OCI-LY3 (cell line): ENCODE measurements at regions not wholly inside any gene's neighbourhood (a gene's known extent, or its start where the extent isn't known, plus 50 kb on each side); places are given as distances from the start of the nearest gene placed in this dataset.
"Not testable (repeated sequence)": the region's sequence is repeated elsewhere in the genome, so short reads cannot be mapped to it uniquely, and the experiment has no call there.

ENCODE experiments used
- H2AFZ ChIP-seq: fragments of 200-600, 300-600 bp; shearing (Covaris generic); 2 replicates; pipeline ENCODE4 v1.6.0; 2014; ENCODE audit warnings: antibody characterized with exemption, low read depth, low read length
- H3K27ac ChIP-seq: fragments of 200-600, 300-600 bp; sonication (generic); 2 replicates; pipeline ENCODE4 v1.5.1; 2014; ENCODE audit warnings: mild to moderate bottlenecking, low read length, moderate library complexity, mixed read lengths
- H3K27me3 ChIP-seq: fragments of 200-600, 300-600 bp; sonication (generic); 2 replicates; pipeline ENCODE4 v1.6.1; 2014; ENCODE audit warnings: low read depth, low read length, mixed read lengths
- H3K36me3 ChIP-seq: fragments of 200-600, 300-600 bp; sonication (generic); replicated peaks from 2 replicates; pipeline ENCODE3; 2014; ENCODE audit warnings: low read depth, low read length, mixed read lengths
- H3K4me1 ChIP-seq: fragments of 300-600, 200-600 bp; sonication (generic); 2 replicates; pipeline ENCODE4 v1.6.1; 2014; ENCODE audit warnings: low read length, mixed read lengths
- H3K4me2 ChIP-seq: fragments of 200-600, 300-600 bp; sonication (generic); 2 replicates; pipeline ENCODE4 v1.6.1; 2014; ENCODE audit warnings: low read length, mixed read lengths
- H3K4me3 ChIP-seq: fragments of 300-600, 200-600 bp; sonication (generic); 2 replicates; pipeline ENCODE4 v1.5.1; 2014; ENCODE audit warnings: antibody characterized with exemption, mild to moderate bottlenecking, low read length, moderate library complexity
- H3K79me2 ChIP-seq: fragments of 300-600, 200-600 bp; shearing (Covaris generic); 2 replicates; pipeline ENCODE4 v1.6.1; 2014; ENCODE audit warnings: mild to moderate bottlenecking, low read length, mixed read lengths
- H3K9ac ChIP-seq: fragments of 300-600, 200-600 bp; shearing (Covaris generic); 2 replicates; pipeline ENCODE4 v1.6.0; 2014; ENCODE audit warnings: mild to moderate bottlenecking, low read length, moderate library complexity
- H3K9me3 ChIP-seq: fragments of 200-600, 300-600 bp; shearing (Covaris generic); 2 replicates; pipeline ENCODE4 v1.6.1; 2014; ENCODE audit warnings: low read length, mixed read lengths; ENCODE audit not compliant: insufficient read depth
- H4K20me1 ChIP-seq: fragments of 200-600, 300-600 bp; sonication (generic); 2 replicates; pipeline ENCODE4 v1.6.1; 2016; ENCODE audit warnings: low read length, mixed read lengths; ENCODE audit not compliant: insufficient read depth
- CTCF ChIP-seq: fragments of 200-600, 300-600 bp; sonication (generic); IDR thresholded peaks from 2 replicates; pipeline ENCODE4 v1.5.1; 2014; ENCODE audit warnings: antibody characterized with exemption, low read length, low read depth
- EZH2phosphoT487 ChIP-seq: fragments of 200-600 bp; shearing (Covaris generic); IDR thresholded peaks from 2 replicates; pipeline ENCODE4 v1.6.1; 2018; ENCODE audit warnings: antibody characterized with exemption, mixed run types, low read depth

DNA sequence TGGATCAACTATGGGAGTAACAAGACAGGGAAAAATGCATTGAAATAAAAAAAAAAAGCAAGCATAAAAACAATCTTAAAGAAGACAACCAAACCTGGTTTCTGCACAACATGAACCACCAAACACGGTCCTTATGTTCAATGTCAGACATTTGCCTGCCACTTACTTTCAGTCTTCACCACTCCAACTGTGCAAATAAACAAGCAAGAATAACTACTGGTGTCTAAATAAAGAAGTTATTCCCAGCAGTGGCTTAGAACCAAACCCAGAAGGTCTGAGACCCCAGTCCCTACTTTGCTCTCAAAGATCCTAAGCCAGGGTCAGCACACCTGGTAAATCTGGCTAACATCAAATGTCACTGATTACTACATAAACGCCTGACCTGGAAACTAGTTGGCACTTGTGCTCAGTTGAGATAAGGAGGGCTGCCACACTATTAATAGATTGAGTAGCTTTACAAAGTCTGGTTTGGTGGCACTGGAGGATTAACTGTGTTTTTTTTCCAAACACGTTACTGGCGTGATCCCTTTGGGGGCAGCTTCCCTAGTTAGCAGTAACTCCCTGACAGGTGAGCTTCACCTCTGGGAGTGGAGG lies 62.7 kb upstream of the ABLIM1 start:
- Histone ChIP-seq H4K20me1 (no peaks in the 10 kb centered on the region), H3K9me3 (no peaks in the 10 kb centered on the region), H3K4me3 (no peak overlapping the region), H3K9ac (no peak overlapping the region), H3K36me3 (no peaks in the 10 kb centered on the region), H3K4me1 (no peaks in the 10 kb centered on the region), H2AFZ (no peak overlapping the region), H3K27me3 (no peaks in the 10 kb centered on the region), H3K27ac (no peak overlapping the region), H3K4me2 (no peak overlapping the region), H3K79me2 (no peaks in the 10 kb centered on the region)
- no peak for TF ChIP-seq EZH2phosphoT487
- no peak for TF ChIP-seq CTCF

DNA sequence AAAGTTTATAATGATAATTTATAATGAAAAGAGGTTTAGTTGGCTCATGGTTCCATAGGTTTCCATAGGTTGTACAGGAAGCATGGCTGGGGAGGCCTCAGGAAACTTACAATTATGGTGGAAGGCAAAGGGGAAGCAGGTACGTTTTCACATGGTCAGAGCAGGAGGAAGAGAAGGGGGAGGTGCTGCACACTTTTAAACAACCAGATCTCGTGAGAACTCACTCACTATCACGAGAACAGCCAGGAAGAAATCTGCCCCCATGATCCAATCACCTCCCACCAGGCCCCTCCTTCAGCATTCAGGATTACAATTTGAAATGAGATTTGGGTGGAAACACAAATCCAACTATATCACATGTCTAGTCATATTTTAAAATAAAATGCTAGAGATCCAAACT lies 64.1 kb upstream of the ABLIM1 start:
- H2AFZ ChIP-seq, H3K4me2 ChIP-seq, H3K27me3 ChIP-seq, H3K9ac ChIP-seq, H4K20me1 ChIP-seq, H3K4me1 ChIP-seq, H3K36me3 ChIP-seq, H3K27ac ChIP-seq, H3K9me3 ChIP-seq, H3K79me2 ChIP-seq, H3K4me3 ChIP-seq: not testable (repeated sequence)

- H3K4me2 ChIP-seq, result no peak overlapping the region
- no peak overlapping the region for H3K4me3 ChIP-seq
- H3K9ac ChIP-seq, result no peak overlapping the region
- TF ChIP-seq CTCF, result no peak
- no peak for TF ChIP-seq EZH2phosphoT487
- H4K20me1 ChIP-seq, result no peaks in the 10 kb centered on the region
- H2AFZ ChIP-seq, result no peak overlapping the region
- no peak overlapping the region for H3K27ac ChIP-seq
- H3K27me3 ChIP-seq, result no peaks in the 10 kb centered on the region
- H3K4me1 ChIP-seq, result no peaks in the 10 kb centered on the region
- no peaks in the 10 kb centered on the region for H3K36me3 ChIP-seq
- H3K9me3 ChIP-seq, result no peaks in the 10 kb centered on the region
- no peaks in the 10 kb centered on the region for H3K79me2 ChIP-seq
Observed at GRCh38 chr10:114723361-114723760, 65.3 kb upstream of the ABLIM1 start.

- TF ChIP-seq EZH2phosphoT487 (no peak), CTCF (no peak)
- H2AFZ ChIP-seq, result no peak overlapping the region
- no peaks in the 10 kb centered on the region for H4K20me1 ChIP-seq
- H3K9ac ChIP-seq, result no peak overlapping the region
- no peak overlapping the region for H3K27ac ChIP-seq
- H3K27me3 ChIP-seq, result no peaks in the 10 kb centered on the region
- no peaks in the 10 kb centered on the region for H3K36me3 ChIP-seq
- H3K79me2 ChIP-seq, result no peaks in the 10 kb centered on the region
- no peak overlapping the region for H3K4me2 ChIP-seq
- no peaks in the 10 kb centered on the region for H3K4me1 ChIP-seq
- no peaks in the 10 kb centered on the region for H3K9me3 ChIP-seq
- no peak overlapping the region for H3K4me3 ChIP-seq
Observed at GRCh38 chr10:114723991-114724715, 66.1 kb upstream of the ABLIM1 start.
